HG03354 (cell line): ENCODE measurements at regions not wholly inside any gene's neighbourhood (a gene's known extent, or its start where the extent isn't known, plus 50 kb on each side); places are given as distances from the start of the nearest gene placed in this dataset.
"Not testable (repeated sequence)": the region's sequence is repeated elsewhere in the genome, so short reads cannot be mapped to it uniquely, and the experiment has no call there.

Source experiments
- ATAC-seq: cut with Tn5 transposase; IDR thresholded peaks from one replicate; pipeline ENCODE4 v1.9.1; 2021; ENCODE audit warnings: mild to moderate bottlenecking; ENCODE audit not compliant: unreplicated experiment, poor library complexity, severe bottlenecking

GRCh38 chr11:80727315-80727714 lies 1286.5 kb upstream of the TENM4 start:
- ATAC-seq, result peak; percentile 91

GRCh38 chr11:80726236-80726635 lies 1285.4 kb upstream of the TENM4 start:
- ATAC-seq, result no peak

DNA sequence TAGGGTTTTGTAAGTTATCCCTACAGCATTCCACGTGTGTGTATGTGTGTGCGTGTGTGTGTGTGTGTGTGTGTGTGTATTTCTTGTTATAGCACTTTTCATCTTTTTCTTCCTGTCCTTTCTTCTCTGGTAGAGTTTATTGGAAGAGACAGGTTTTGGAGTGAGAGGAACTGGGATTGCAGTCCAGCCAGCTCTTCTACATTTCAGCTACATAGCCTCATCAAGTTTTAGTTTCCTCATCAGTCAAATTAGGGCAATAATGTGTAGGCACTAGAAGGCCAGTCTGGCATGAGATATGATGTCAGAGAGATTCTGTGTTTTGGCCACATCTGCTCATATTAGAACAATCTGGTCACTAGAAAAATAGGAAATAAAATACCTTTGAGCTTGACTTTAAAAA lies 1283.5 kb upstream of the TENM4 start:
- ATAC-seq, result no peak

- no peak for ATAC-seq
Observed at GRCh38 chr11:80722629-80723028, 1281.8 kb upstream of the TENM4 start.

DNA sequence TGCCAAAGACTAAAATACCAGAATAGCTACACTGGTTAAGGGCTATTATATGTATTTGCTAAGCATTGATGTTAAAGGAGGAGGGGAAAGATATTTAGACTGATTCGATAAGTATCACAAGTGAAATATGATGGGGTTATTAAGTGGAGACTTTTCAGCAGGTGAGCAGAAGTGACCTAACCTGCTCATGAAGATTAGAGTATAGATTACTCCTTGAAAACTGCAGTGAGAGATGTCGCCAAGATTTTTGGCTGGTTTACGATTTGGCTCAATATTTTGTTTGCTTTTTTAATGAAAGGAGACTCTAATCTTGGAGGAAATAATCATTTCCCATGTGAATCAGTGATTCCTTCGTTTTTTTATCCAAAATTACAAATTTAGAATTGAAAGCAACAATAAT lies 1279.5 kb upstream of the TENM4 start:
- ATAC-seq, result no peak

- ATAC-seq, result no peak
Observed at GRCh38 chr11:80719292-80719646, 1278.4 kb upstream of the TENM4 start.

- no peak for ATAC-seq
Observed at GRCh38 chr11:80718611-80719291, 1277.9 kb upstream of the TENM4 start.

DNA sequence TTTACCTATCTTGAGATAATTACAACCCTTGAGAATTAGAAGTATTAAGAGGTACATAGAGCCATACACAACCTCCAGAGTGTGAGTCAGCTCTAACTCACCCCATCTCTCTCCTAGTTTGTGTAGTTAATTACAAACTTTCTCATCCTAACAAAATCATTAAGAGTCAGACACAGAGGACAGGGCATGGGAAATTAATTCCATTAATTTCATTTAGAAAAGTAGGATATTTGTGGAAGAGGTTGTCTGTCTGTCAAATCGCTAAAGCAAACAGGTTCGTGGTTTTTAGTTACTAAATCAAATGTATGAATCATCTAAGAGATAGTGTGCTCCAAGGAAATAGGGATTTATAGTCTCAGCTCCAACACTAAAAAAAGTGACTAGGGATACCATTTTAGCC lies 1261.4 kb upstream of the TENM4 start:
- ATAC-seq, result no peak

DNA sequence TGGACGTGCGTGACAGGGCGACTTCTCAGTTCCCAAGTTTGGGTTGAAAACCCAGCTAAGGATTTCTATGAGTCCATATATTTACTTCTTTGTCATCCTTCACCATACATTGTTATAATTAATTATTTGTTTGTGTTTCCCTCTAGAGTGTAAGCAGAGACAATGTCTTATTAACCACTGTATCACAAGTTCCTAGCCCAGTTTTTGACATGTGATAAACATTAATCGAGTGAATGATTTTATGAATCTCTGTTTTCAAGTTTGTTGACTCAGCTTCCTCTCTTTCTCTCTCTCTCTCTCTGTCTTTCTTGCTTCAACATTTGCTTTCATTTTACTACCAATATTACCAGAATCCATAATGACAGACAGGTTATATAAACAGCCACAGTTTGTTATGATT lies 1259.6 kb upstream of the TENM4 start:
- no peak for ATAC-seq

GRCh38 chr11:80699406-80700177 lies 1258.8 kb upstream of the TENM4 start:
- not testable (repeated sequence) for ATAC-seq

DNA sequence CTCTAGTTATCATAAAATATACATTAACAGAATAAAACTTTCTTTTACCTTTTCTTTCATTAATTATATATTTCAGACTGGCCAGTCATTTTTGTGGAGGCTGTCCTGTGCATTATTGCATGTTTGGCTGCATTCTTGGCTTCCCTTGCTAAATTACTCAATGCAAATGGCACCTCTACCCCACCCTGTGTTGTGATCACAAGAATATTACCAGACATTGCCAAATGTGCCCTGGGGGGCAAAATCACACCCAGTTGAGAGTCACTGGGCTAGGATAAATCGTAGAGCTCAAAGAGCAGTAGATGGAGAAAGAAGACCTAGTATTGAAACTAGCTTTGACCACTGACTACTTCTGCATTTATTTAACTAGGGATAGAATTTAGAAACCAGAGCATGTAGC lies 1257.8 kb upstream of the TENM4 start:
- ATAC-seq, result no peak

- ATAC-seq, result no peak
Observed at GRCh38 chr11:80694385-80694784, 1253.6 kb upstream of the TENM4 start.

DNA sequence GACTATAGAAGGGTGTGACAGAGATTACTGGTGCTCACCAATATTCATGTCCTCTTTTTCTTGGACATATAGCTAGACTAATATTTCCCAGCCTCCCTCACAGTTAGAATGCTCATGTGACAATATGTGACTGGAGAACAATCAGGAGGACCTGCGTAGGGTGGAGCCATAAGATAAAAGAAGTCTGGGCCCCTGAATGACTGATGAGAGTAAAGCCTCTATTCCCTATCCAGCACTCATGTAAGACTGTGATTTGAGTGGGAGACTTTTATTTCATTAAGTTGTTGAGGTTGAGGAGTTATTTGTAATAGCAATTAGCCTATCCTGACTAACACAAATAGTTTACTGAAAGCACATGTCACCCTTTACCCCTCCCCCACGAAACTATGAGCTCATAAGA lies 1247.1 kb upstream of the TENM4 start:
- ATAC-seq, result no peak

- no peak for ATAC-seq
Observed at GRCh38 chr11:80686889-80687288, 1246.1 kb upstream of the TENM4 start.

GRCh38 chr11:80673566-80673965 lies 1232.7 kb upstream of the TENM4 start:
- no peak for ATAC-seq

- no peak for ATAC-seq
Observed at GRCh38 chr11:80669620-80670019, 1228.8 kb upstream of the TENM4 start.

- no peak for ATAC-seq
Observed at GRCh38 chr11:80668039-80668438, 1227.2 kb upstream of the TENM4 start.

DNA sequence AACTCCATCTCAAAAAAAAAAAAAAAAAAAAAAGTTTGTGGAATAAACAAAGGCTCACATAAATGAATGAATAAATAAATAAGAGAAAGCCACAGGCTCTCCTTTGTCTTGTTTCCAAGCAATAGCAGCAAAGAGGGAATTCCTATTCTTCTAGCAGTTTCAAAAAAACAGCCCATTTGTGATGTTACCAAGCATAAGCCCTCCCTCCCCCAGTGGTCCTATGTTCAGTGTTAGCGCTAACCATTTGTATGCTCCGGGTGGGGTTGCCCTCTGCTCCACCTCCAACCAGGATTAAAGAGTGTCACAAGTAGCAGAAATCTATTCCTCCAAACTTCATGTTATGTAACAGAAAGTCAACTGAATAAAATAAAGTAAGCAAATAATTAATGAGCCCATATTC lies 1215.0 kb upstream of the TENM4 start:
- no peak for ATAC-seq

DNA sequence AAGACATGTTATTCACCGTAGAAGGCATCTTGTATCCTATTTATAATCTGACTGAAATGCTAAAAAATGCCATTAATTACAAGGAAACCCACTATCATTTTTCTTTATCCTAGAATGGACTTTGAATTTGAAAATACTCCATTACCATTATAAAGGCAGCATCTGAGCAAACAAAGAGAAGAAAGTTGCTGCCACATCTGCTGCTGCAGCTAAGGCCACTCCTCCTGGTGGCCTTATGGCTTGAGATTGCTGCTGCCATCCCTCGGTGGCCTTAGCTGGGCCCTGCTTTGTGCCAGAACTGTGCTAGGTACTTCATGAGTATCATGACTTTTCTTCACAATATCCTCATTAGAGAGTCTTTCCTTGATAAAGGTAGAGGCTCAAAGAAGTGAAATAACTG lies 1210.1 kb upstream of the TENM4 start:
- ATAC-seq, result no peak

DNA sequence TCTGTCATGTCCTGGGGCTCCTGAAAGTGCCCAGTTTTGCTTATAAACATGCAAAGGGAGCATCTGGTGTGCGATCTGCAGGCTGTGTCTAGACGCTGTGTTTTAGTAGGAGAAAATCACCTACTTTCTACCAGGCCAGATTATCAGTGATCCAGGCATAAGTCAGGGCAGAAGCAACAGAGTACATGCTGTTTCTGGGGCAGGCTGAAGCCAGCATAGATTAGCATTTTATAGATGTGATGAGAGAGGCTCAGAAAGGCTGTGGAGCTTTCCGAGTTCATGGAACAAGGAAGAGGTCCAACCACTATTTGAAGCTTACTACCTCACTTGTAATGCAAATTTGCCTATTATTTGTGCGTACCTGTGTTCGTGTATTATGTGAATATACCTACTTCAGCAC lies 1208.4 kb upstream of the TENM4 start:
- no peak for ATAC-seq

GRCh38 chr11:80638296-80638695 lies 1197.5 kb upstream of the TENM4 start:
- no peak for ATAC-seq

GRCh38 chr11:80637571-80637970 lies 1196.7 kb upstream of the TENM4 start:
- no peak for ATAC-seq
